Fibroblast of lung (primary cell): ENCODE measurements at regions not wholly inside any gene's neighbourhood (a gene's known extent, or its start where the extent isn't known, plus 50 kb on each side); places are given as distances from the start of the nearest gene placed in this dataset.

ENCODE experiments used
- DNase-seq, 2 donors: peaks; one replicate each; pipeline versions ENCODE4 v3.0.0 to v3.0.0-alpha.2; 2010; ENCODE audit warnings: low read depth in 2 of 2
- H2AFZ ChIP-seq: 2 replicates; pipeline ENCODE4 v1.5.1; 2012; ENCODE audit warnings: low read length, control low read depth, inconsistent platforms
- H3K27ac ChIP-seq: 2 replicates; pipeline ENCODE4 v1.5.1; 2011; ENCODE audit warnings: low read length, control low read depth; ENCODE audit not compliant: insufficient read depth
- H3K27me3 ChIP-seq: 2 replicates; pipeline ENCODE4 v1.5.1; 2011; ENCODE audit warnings: mild to moderate bottlenecking, low read length; ENCODE audit not compliant: control insufficient read depth, insufficient read depth
- H3K36me3 ChIP-seq: 2 replicates; pipeline ENCODE4 v1.5.1; 2011; ENCODE audit warnings: low read length; ENCODE audit not compliant: control insufficient read depth, insufficient read depth
- H3K4me1 ChIP-seq: 2 replicates; pipeline ENCODE4 v1.5.1; 2011; ENCODE audit warnings: low read length; ENCODE audit not compliant: control insufficient read depth, insufficient read depth; ENCODE audit errors: extremely low read depth
- H3K4me2 ChIP-seq: 2 replicates; pipeline ENCODE4 v1.5.1; 2011; ENCODE audit warnings: low read length, control low read depth; ENCODE audit not compliant: insufficient read depth; ENCODE audit errors: extremely low read depth
- H3K4me3 ChIP-seq, 4 experiments: fragments of 200-600 bp in 1 of 4; sonication (generic) in 1 of 4; replicated peaks in 1 of 4; 2 replicates each; pipeline ENCODE4 v1.5.1; 2011 to 2016; ENCODE audit warnings: low read length in 4 of 4, low read depth in 3 of 4, mild to moderate bottlenecking in 3 of 4, control low read depth in 2 of 4, inconsistent platforms in 1 of 4, mixed read lengths in 1 of 4; ENCODE audit not compliant: insufficient read depth in 1 of 4; ENCODE audit errors: control extremely low read depth in 1 of 4
- H3K79me2 ChIP-seq: 2 replicates; pipeline ENCODE4 v1.5.1; 2012; ENCODE audit warnings: mild to moderate bottlenecking, low read length, inconsistent platforms; ENCODE audit not compliant: control insufficient read depth, insufficient read depth
- H3K9ac ChIP-seq: 2 replicates; pipeline ENCODE4 v1.5.1; 2011; ENCODE audit warnings: mild to moderate bottlenecking, low read length, control low read depth; ENCODE audit not compliant: insufficient read depth
- H3K9me3 ChIP-seq: 2 replicates; pipeline ENCODE4 v1.5.1; 2012; ENCODE audit warnings: low read depth, low read length; ENCODE audit not compliant: control insufficient read depth, insufficient read depth
- H4K20me1 ChIP-seq: 2 replicates; pipeline ENCODE4 v1.5.1; 2011; ENCODE audit warnings: low read length; ENCODE audit not compliant: control insufficient read depth, insufficient read depth; ENCODE audit errors: extremely low read depth
- CTCF ChIP-seq, 2 donors: IDR thresholded peaks in 1 of 2; conservative IDR thresholded peaks in 1 of 2; 1 replicate in 1 of 2; 2 replicates in 1 of 2; pipeline ENCODE4 v1.5.1; 2011 to 2012; ENCODE audit warnings: low read length in 2 of 2, control low read depth in 1 of 2, inconsistent platforms in 1 of 2, low read depth in 1 of 2, mild to moderate bottlenecking in 1 of 2
- EZH2 ChIP-seq: IDR thresholded peaks from 2 replicates; pipeline ENCODE4 v1.5.1; 2012; ENCODE audit warnings: low read length, control low read depth, mild to moderate bottlenecking; ENCODE audit errors: missing control alignments

GRCh38 chr6:169157197-169158148 is 96.2 kb downstream of the THBS2 start:
- no peaks in the 10 kb centered on the region for H4K20me1 ChIP-seq
- H3K4me2 ChIP-seq: peak overlapping the region; percentile 20
- H3K4me1 ChIP-seq: peaks cover 8% of the 10 kb centered on the region
- DNase-seq: no peak
- H3K79me2 ChIP-seq: no peaks in the 10 kb centered on the region
- TF ChIP-seq EZH2 (no peak), CTCF (conservative IDR thresholded peaks at IDR 0.05 in 1 of 2, IDR thresholded peaks at IDR 0.05 in 1 of 2; ENCODE audit: low read depth in 1 of 2, low read length in 2 of 2) (no peak)
- no peaks in the 10 kb centered on the region for H3K27me3 ChIP-seq
- H3K4me3 ChIP-seq: no peak overlapping the region
- H3K27ac ChIP-seq: peak overlapping the region; percentile 64
- H3K9me3 ChIP-seq: no peaks in the 10 kb centered on the region
- peak overlapping the region; percentile 64 for H2AFZ ChIP-seq
- no peaks in the 10 kb centered on the region for H3K36me3 ChIP-seq
- H3K9ac ChIP-seq: no peak overlapping the region

- no peak for DNase-seq
- no peaks in the 10 kb centered on the region for H3K27me3 ChIP-seq
- TF ChIP-seq CTCF (conservative IDR thresholded peaks at IDR 0.05 in 1 of 2, IDR thresholded peaks at IDR 0.05 in 1 of 2; ENCODE audit: low read depth in 1 of 2, low read length in 2 of 2): no peak
- TF ChIP-seq EZH2: no peak
- H3K27ac ChIP-seq: no peak overlapping the region
- H3K4me3 ChIP-seq: no peak overlapping the region
- no peak overlapping the region for H2AFZ ChIP-seq
- H3K4me1 ChIP-seq: peaks cover 7% of the 10 kb centered on the region
- H3K79me2 ChIP-seq: no peaks in the 10 kb centered on the region
- no peak overlapping the region for H3K4me2 ChIP-seq
- H3K9ac ChIP-seq: no peak overlapping the region
- H4K20me1 ChIP-seq: no peaks in the 10 kb centered on the region
- no peaks in the 10 kb centered on the region for H3K9me3 ChIP-seq
- no peaks in the 10 kb centered on the region for H3K36me3 ChIP-seq
Observed at GRCh38 chr6:169156793-169157147, 96.9 kb downstream of the THBS2 start.

- H2AFZ ChIP-seq: no peak overlapping the region
- H3K27me3 ChIP-seq: no peaks in the 10 kb centered on the region
- H3K4me2 ChIP-seq: no peak overlapping the region
- DNase-seq: peak; percentile 44 to 55
- no peak for TF ChIP-seq CTCF (conservative IDR thresholded peaks at IDR 0.05 in 1 of 2, IDR thresholded peaks at IDR 0.05 in 1 of 2; ENCODE audit: low read depth in 1 of 2, low read length in 2 of 2)
- TF ChIP-seq EZH2: no peak
- H3K9me3 ChIP-seq: no peaks in the 10 kb centered on the region
- H3K4me3 ChIP-seq: no peak overlapping the region
- no peaks in the 10 kb centered on the region for H3K79me2 ChIP-seq
- H3K36me3 ChIP-seq: no peaks in the 10 kb centered on the region
- H3K27ac ChIP-seq: no peak overlapping the region
- H3K4me1 ChIP-seq: peaks cover 7% of the 10 kb centered on the region
- H3K9ac ChIP-seq: no peak overlapping the region
- no peaks in the 10 kb centered on the region for H4K20me1 ChIP-seq
Observed at GRCh38 chr6:169156108-169156792, 97.4 kb downstream of the THBS2 start.
